K562 (cell line): ENCODE measurements at regions not wholly inside any gene's neighbourhood (a gene's known extent, or its start where the extent isn't known, plus 50 kb on each side); places are given as distances from the start of the nearest gene placed in this dataset.

Experiments used
- CTCF ChIP-seq, 3 experiments: IDR thresholded peaks in 2 of 3; conservative IDR thresholded peaks in 1 of 3; 2 replicates each; pipeline ENCODE4 v1.5.1; 2011 to 2012; ENCODE audit warnings: low read length in 3 of 3, mild to moderate bottlenecking in 3 of 3, control low read depth in 2 of 3, improper control_type of control experiment in 1 of 3, inconsistent platforms in 1 of 3, low read depth in 1 of 3, mixed read lengths in 1 of 3, moderate library complexity in 1 of 3; ENCODE audit not compliant: insufficient read depth in 2 of 3
- EP300 ChIP-seq: IDR thresholded peaks from 2 replicates; pipeline ENCODE4 v1.6.1; 2012; ENCODE audit warnings: low read length, improper control_type of control experiment
- EP400 ChIP-seq: fragments of 450-650 bp; IDR thresholded peaks from 2 replicates; pipeline ENCODE4 v1.6.1; 2017; ENCODE audit warnings: antibody characterized with exemption, mild to moderate bottlenecking, moderate library complexity
- KDM1A ChIP-seq, 2 experiments: fragments of 450-650 bp; IDR thresholded peaks; 2 replicates each; pipeline ENCODE4 v1.6.1; 2016; ENCODE audit warnings: mild to moderate bottlenecking in 2 of 2
- MLX ChIP-seq, 2 experiments: fragments of 450-650 bp in 1 of 2; sonication (generic) in 1 of 2; formaldehyde crosslinking; conservative IDR thresholded peaks; 2 replicates each; pipeline versions ENCODE4 v1.4.0 to v1.8.1; 2020 to 2022; ENCODE audit warnings: mild to moderate bottlenecking in 1 of 2, missing genetic modification reagents in 1 of 2
- MYC ChIP-seq, 2 experiments: fragments of 250-450 bp in 1 of 2; sonication (Bioruptor Pico) in 1 of 2; IDR thresholded peaks; 2 replicates each; pipeline versions ENCODE4 v1.5.1 to v1.6.1; 2012 to 2021; ENCODE audit warnings: low read depth in 2 of 2, borderline replicate concordance in 1 of 2, improper control_type of control experiment in 1 of 2, low read length in 1 of 2, mild to moderate bottlenecking in 1 of 2, moderate library complexity in 1 of 2
- PKNOX1 ChIP-seq: fragments of 450-650 bp; IDR thresholded peaks from 2 replicates; pipeline ENCODE4 v1.6.1; 2016
- POLR2A ChIP-seq: fragments of 450-650 bp; conservative IDR thresholded peaks from 2 replicates; pipeline ENCODE4 v1.6.1; 2016
- POLR3G ChIP-seq: IDR thresholded peaks from 2 replicates; pipeline ENCODE4 v1.6.1; 2011; ENCODE audit not compliant: insufficient read length, insufficient replicate concordance; ENCODE audit errors: extremely low read depth
- SMARCA5 ChIP-seq: fragments of 450-650 bp; IDR thresholded peaks from 2 replicates; pipeline ENCODE4 v1.6.1; 2016
- TCF3 ChIP-seq: sonication (generic); formaldehyde crosslinking; IDR thresholded peaks from 2 replicates; pipeline ENCODE4 v1.4.0; 2020; ENCODE audit warnings: mild to moderate bottlenecking, missing genetic modification reagents
- U2AF2 ChIP-seq: fragments of 200-400 bp; formaldehyde crosslinking; optimal IDR thresholded peaks from 2 replicates; pipeline ENCODE3; 2017; ENCODE audit warnings: low read depth, mild to moderate bottlenecking, low read length
- ZFX ChIP-seq: sonication (generic); formaldehyde crosslinking; IDR thresholded peaks from 2 replicates; pipeline ENCODE4 v1.8.0; 2022; ENCODE audit warnings: mild to moderate bottlenecking, missing genetic modification reagents, moderate library complexity

GRCh38 chr10:64708884-64709681 lies 1187.9 kb downstream of the REEP3 start:
- TF ChIP-seq PKNOX1: no peak
- no peak for TF ChIP-seq CTCF (IDR thresholded peaks at IDR 0.05 in 2 of 3, conservative IDR thresholded peaks at IDR 0.05 in 1 of 3; ENCODE audit: insufficient read depth in 2 of 3, low read depth in 1 of 3, low read length in 3 of 3)
- no peak for TF ChIP-seq SMARCA5
- no peak for TF ChIP-seq POLR3G
- TF ChIP-seq EP400: no peak
- TF ChIP-seq MYC (IDR thresholded peaks at IDR 0.05; ENCODE audit: low read depth, low read length): no peak
- no peak for TF ChIP-seq MYC (CRISPR knock-in tag; IDR thresholded peaks at IDR 0.05; ENCODE audit: borderline replicate concordance, low read depth)
- no peak for TF ChIP-seq TCF3 (CRISPR knock-in tag)
- no peak for TF ChIP-seq ZFX (CRISPR knock-in tag)
- no peak for TF ChIP-seq POLR2A
- TF ChIP-seq KDM1A (IDR thresholded peaks at IDR 0.05): no peak
- TF ChIP-seq EP300: no peak
- no peak for TF ChIP-seq U2AF2
- no peak for TF ChIP-seq MLX (CRISPR knock-in tag; conservative IDR thresholded peaks at IDR 0.05)
